GM19238 (cell line): ENCODE measurements at regions not wholly inside any gene's neighbourhood (a gene's known extent, or its start where the extent isn't known, plus 50 kb on each side); places are given as distances from the start of the nearest gene placed in this dataset.

Experiments
- DNase-seq: peaks from one replicate; pipeline ENCODE4 v3.0.0; 2011; ENCODE audit warnings: low spot score; ENCODE audit not compliant: insufficient read length

GRCh38 chr12:105798256-105798845 lies 340.4 kb downstream of the NUAK1 start:
- DNase-seq: no peak

- no peak for DNase-seq
These were observed 339.7 kb downstream of the NUAK1 start for GRCh38 chr12:105799103-105799502.

GRCh38 chr12:105801351-105801750 lies 337.4 kb downstream of the NUAK1 start:
- no peak for DNase-seq

- no peak for DNase-seq
These were observed 335.5 kb downstream of the NUAK1 start for GRCh38 chr12:105803292-105803691.

GRCh38 chr12:105804591-105805265 lies 334.0 kb downstream of the NUAK1 start:
- DNase-seq: no peak

- DNase-seq: no peak
These were observed 332.9 kb downstream of the NUAK1 start for GRCh38 chr12:105805730-105806399.

GRCh38 chr12:105806400-105806770 lies 332.4 kb downstream of the NUAK1 start:
- DNase-seq: no peak

- no peak for DNase-seq
These were observed 326.4 kb downstream of the NUAK1 start for GRCh38 chr12:105812366-105812765.

GRCh38 chr12:105813201-105813600 lies 325.6 kb downstream of the NUAK1 start:
- DNase-seq: no peak

GRCh38 chr12:105814283-105814682 lies 324.5 kb downstream of the NUAK1 start:
- no peak for DNase-seq

- DNase-seq: no peak
These were observed 319.2 kb downstream of the NUAK1 start for GRCh38 chr12:105819549-105819948.

GRCh38 chr12:105820429-105821125 lies 318.2 kb downstream of the NUAK1 start:
- no peak for DNase-seq

- DNase-seq: no peak
These were observed 316.3 kb downstream of the NUAK1 start for GRCh38 chr12:105822131-105823105.

GRCh38 chr12:105823810-105824209 lies 314.9 kb downstream of the NUAK1 start:
- DNase-seq: no peak

GRCh38 chr12:105825141-105825540 lies 313.6 kb downstream of the NUAK1 start:
- DNase-seq: no peak

GRCh38 chr12:105831372-105831771 lies 307.4 kb downstream of the NUAK1 start:
- no peak for DNase-seq

GRCh38 chr12:105832021-105832420 lies 306.7 kb downstream of the NUAK1 start:
- no peak for DNase-seq

GRCh38 chr12:105832806-105833205 lies 305.9 kb downstream of the NUAK1 start:
- DNase-seq: no peak

GRCh38 chr12:105834496-105834895 lies 304.3 kb downstream of the NUAK1 start:
- DNase-seq: no peak

GRCh38 chr12:105835580-105836241 lies 303.0 kb downstream of the NUAK1 start:
- DNase-seq: no peak

- DNase-seq: no peak
These were observed 302.5 kb downstream of the NUAK1 start for GRCh38 chr12:105836242-105836622.
